Sigmoid colon (tissue), 4 donors: ENCODE measurements at regions not wholly inside any gene's neighbourhood (a gene's known extent, or its start where the extent isn't known, plus 50 kb on each side); places are given as distances from the start of the nearest gene placed in this dataset.

Experiments
- CTCF ChIP-seq, 4 experiments: fragments of 450-650 bp in 3 of 4; fragments of 200-600 bp in 1 of 4; IDR thresholded peaks; one replicate each; pipeline ENCODE4 v1.5.1; 2016 to 2019; ENCODE audit warnings: antibody characterized with exemption in 4 of 4, mild to moderate bottlenecking in 3 of 4, moderate library complexity in 2 of 4
- EP300 ChIP-seq, 4 donors: sonication (generic); formaldehyde crosslinking; IDR thresholded peaks; one replicate each; pipeline ENCODE4 v1.6.1; 2017; ENCODE audit warnings: antibody characterized with exemption in 4 of 4
- POLR2A ChIP-seq, 2 donors: fragments of 450-650 bp; IDR thresholded peaks; one replicate each; pipeline ENCODE4 v1.6.1; 2016; ENCODE audit warnings: antibody characterized with exemption in 2 of 2, mild to moderate bottlenecking in 2 of 2, moderate library complexity in 2 of 2
- POLR2AphosphoS5 ChIP-seq, 4 donors: sonication (generic); formaldehyde crosslinking; IDR thresholded peaks; one replicate each; pipeline ENCODE4 v1.6.1; 2017; ENCODE audit warnings: antibody characterized with exemption in 4 of 4

GRCh38 chr4:149987330-149988086 is 90.7 kb upstream of the DCLK2 start:
- TF ChIP-seq CTCF (IDR thresholded peaks at IDR 0.05), result no peak
- TF ChIP-seq POLR2A (IDR thresholded peaks at IDR 0.05), result no peak
- no peak for TF ChIP-seq EP300 (IDR thresholded peaks at IDR 0.05)
- TF ChIP-seq POLR2AphosphoS5 (IDR thresholded peaks at IDR 0.05), result no peak
